Endothelial cell of umbilical vein (primary cell): ENCODE measurements at regions not wholly inside any gene's neighbourhood (a gene's known extent, or its start where the extent isn't known, plus 50 kb on each side); places are given as distances from the start of the nearest gene placed in this dataset.

Experiments
- BruUV-seq: library from RNA; stranded (reverse); fragments of 400-500 nt; replicated peaks from 2 replicates; lab custom pipeline; 2021; lab: Mats Ljungman, UMichigan
- CTCF ChIA-PET: fragments of 300-600, 350-600 bp; sonication (Branson Sonifier 250); formaldehyde crosslinking; loops from one replicate; lab custom pipeline; 2021; ENCODE audit warnings: antibody characterized with exemption, inconsistent platforms; lab: Charles Lee
- POLR2A ChIA-PET: fragments of 300-600, 350-600 bp; sonication (Branson Sonifier 250); formaldehyde crosslinking; loops from one replicate; lab custom pipeline; 2021; ENCODE audit warnings: antibody characterized with exemption, inconsistent platforms; lab: Charles Lee
- DNase-seq: peaks from one replicate; pipeline ENCODE4 v3.0.0-alpha.2; 2011; ENCODE audit warnings: low read depth, low spot score
- FAIRE-seq: peaks from 2 replicates; lab custom pipeline; 2011; peaks lifted over from hg19 to GRCh38; lab: Jason Lieb, UNC
- H2AFZ ChIP-seq: 2 replicates; pipeline ENCODE4 v1.6.0; 2012; ENCODE audit warnings: low read depth, low read length, control low read depth, inconsistent platforms
- H3K27ac ChIP-seq: 2 replicates; pipeline ENCODE4 v1.5.1; 2011; ENCODE audit warnings: low read depth, mild to moderate bottlenecking, control low read depth, low read length, moderate library complexity; ENCODE audit not compliant: insufficient read depth
- H3K27me3 ChIP-seq, 2 experiments: 2 replicates each; pipeline versions ENCODE4 v1.6.0 to v1.6.1; 2011; ENCODE audit warnings: low read length in 2 of 2, mixed read lengths in 1 of 2; ENCODE audit not compliant: control insufficient read depth in 2 of 2, insufficient read depth in 2 of 2
- H3K36me3 ChIP-seq, 2 experiments: 2 replicates in 1 of 2; 3 replicates in 1 of 2; pipeline ENCODE4 v1.5.1; 2011; ENCODE audit warnings: low read length in 2 of 2, mild to moderate bottlenecking in 1 of 2, moderate library complexity in 1 of 2; ENCODE audit not compliant: control insufficient read depth in 2 of 2, insufficient read depth in 2 of 2; ENCODE audit errors: extremely low read depth in 1 of 2
- H3K4me1 ChIP-seq: 3 replicates; pipeline ENCODE4 v1.5.1; 2011; ENCODE audit warnings: mild to moderate bottlenecking, low read length; ENCODE audit not compliant: control insufficient read depth, insufficient read depth; ENCODE audit errors: extremely low read depth
- H3K4me2 ChIP-seq: 2 replicates; pipeline ENCODE4 v1.6.1; 2011; ENCODE audit warnings: low read length, control low read depth, mixed read lengths; ENCODE audit not compliant: insufficient read depth
- H3K4me3 ChIP-seq, 3 experiments: fragments of 200-600 bp in 1 of 3; sonication (generic), shearing (Covaris generic) in 1 of 3; replicated peaks in 1 of 3; 2 replicates each; pipeline ENCODE4 v1.5.1; 2011 to 2016; ENCODE audit warnings: control low read depth in 3 of 3, low read length in 3 of 3, mild to moderate bottlenecking in 2 of 3, inconsistent platforms in 1 of 3, low read depth in 1 of 3, moderate library complexity in 1 of 3; ENCODE audit not compliant: insufficient read depth in 1 of 3
- H3K79me2 ChIP-seq: 2 replicates; pipeline ENCODE4 v1.6.0; 2012; ENCODE audit warnings: low read length, inconsistent platforms; ENCODE audit not compliant: control insufficient read depth, insufficient read depth
- H3K9ac ChIP-seq: replicated peaks from 2 replicates; pipeline ENCODE3; 2011; ENCODE audit warnings: low read length, control low read depth; ENCODE audit not compliant: insufficient read depth; ENCODE audit errors: extremely low read depth
- H3K9me1 ChIP-seq: replicated peaks from 3 replicates; pipeline ENCODE4 v1.6.0; 2011; ENCODE audit warnings: mild to moderate bottlenecking, low read length; ENCODE audit not compliant: control insufficient read depth, insufficient read depth; ENCODE audit errors: extremely low read depth
- H3K9me3 ChIP-seq: replicated peaks from 2 replicates; pipeline ENCODE4 v1.5.1; 2012; ENCODE audit warnings: low read length, inconsistent platforms; ENCODE audit not compliant: control insufficient read depth, insufficient read depth
- H4K20me1 ChIP-seq: replicated peaks from 2 replicates; pipeline ENCODE3; 2011; ENCODE audit warnings: mild to moderate bottlenecking, low read length; ENCODE audit not compliant: control insufficient read depth, insufficient read depth; ENCODE audit errors: extremely low read depth
- CTCF ChIP-seq, 2 donors: IDR thresholded peaks; 1 replicate in 1 of 2; 2 replicates in 1 of 2; pipeline ENCODE4 v1.5.1; 2011; ENCODE audit warnings: low read length in 2 of 2, mild to moderate bottlenecking in 2 of 2, moderate library complexity in 2 of 2, control low read depth in 1 of 2, inconsistent platforms in 1 of 2, low read depth in 1 of 2; ENCODE audit not compliant: insufficient read depth in 1 of 2; ENCODE audit errors: extremely low read depth in 1 of 2
- EZH2 ChIP-seq: IDR thresholded peaks from 2 replicates; pipeline ENCODE4 v1.6.1; 2012; ENCODE audit warnings: borderline replicate concordance, low read depth, mild to moderate bottlenecking, moderate library complexity, low read length, inconsistent platforms; ENCODE audit not compliant: severe bottlenecking
- FOS ChIP-seq: IDR thresholded peaks from 2 replicates; pipeline ENCODE4 v1.6.1; 2011; ENCODE audit warnings: mild to moderate bottlenecking, low read length, moderate library complexity, borderline replicate concordance; ENCODE audit not compliant: insufficient read depth
- GATA2 ChIP-seq: IDR thresholded peaks from 2 replicates; pipeline ENCODE4 v1.7.0; 2011; ENCODE audit warnings: low read depth, mild to moderate bottlenecking, moderate library complexity, mixed read lengths, low read length; ENCODE audit not compliant: insufficient read length, insufficient read depth
- JUN ChIP-seq: IDR thresholded peaks from 2 replicates; pipeline ENCODE4 v1.6.1; 2011; ENCODE audit warnings: borderline replicate concordance, low read depth; ENCODE audit not compliant: insufficient read length, insufficient read depth
- MAX ChIP-seq: IDR thresholded peaks from 2 replicates; pipeline ENCODE4 v1.6.1; 2011; ENCODE audit not compliant: insufficient read depth, insufficient read length
- MYC ChIP-seq: IDR thresholded peaks from one replicate; pipeline ENCODE4 v1.6.1; 2011; ENCODE audit warnings: mild to moderate bottlenecking, low read depth, low read length
- POLR2A ChIP-seq: IDR thresholded peaks from 2 replicates; pipeline ENCODE4 v1.6.1; 2012; ENCODE audit warnings: low read depth, mild to moderate bottlenecking, control low read depth, low read length
- POLR2AphosphoS5 ChIP-seq: IDR thresholded peaks from 2 replicates; pipeline ENCODE4 v1.6.1; 2012; ENCODE audit warnings: low read depth, mild to moderate bottlenecking, control low read depth, low read length, moderate library complexity; ENCODE audit not compliant: insufficient read depth
- dilution Hi-C: fragments of 300-500 bp; cut with MboI; formaldehyde crosslinking; loops from one replicate; pipeline ENCODE4 v1.15.0; 2019; ENCODE audit warnings: low sequenced_read_pairs; ENCODE audit not compliant: extremely low pct_ligation_motif_present
- intact Hi-C: fragments of 100-400 bp; cut with micrococcal nuclease; formaldehyde crosslinking; loops from one replicate; pipeline ENCODE4 v1.10.0; 2022

GRCh38 chr12:60872850-60873713 is 1277.3 kb downstream of the SLC16A7 start:
- Histone ChIP-seq H3K4me1 (no peaks in the 10 kb centered on the region), H3K9ac (no peak overlapping the region), H3K4me3 (no peak overlapping the region), H2AFZ (no peak overlapping the region), H3K36me3 (no peaks in the 10 kb centered on the region), H3K9me3 (no peaks in the 10 kb centered on the region), H3K27ac (no peak overlapping the region), H4K20me1 (no peaks in the 10 kb centered on the region), H3K9me1 (no peaks in the 10 kb centered on the region), H3K79me2 (no peaks in the 10 kb centered on the region), H3K4me2 (no peak overlapping the region), H3K27me3 (no peaks in the 10 kb centered on the region)
- TF ChIP-seq JUN (no peak), FOS (no peak), POLR2A (no peak), POLR2AphosphoS5 (no peak), EZH2 (no peak), GATA2 (no peak), MAX (no peak), MYC (no peak), CTCF (IDR thresholded peaks at IDR 0.05; ENCODE audit: extremely low read depth in 1 of 2, insufficient read depth in 1 of 2, low read depth in 1 of 2, low read length in 2 of 2) (no peak)
- DNase-seq (no peak), FAIRE-seq (no peak)
- dilution Hi-C loops = no loop called here
- POLR2A ChIA-PET = no interaction called here
- CTCF ChIA-PET = interaction anchor here (0.6 kb wide), 1 partner anchor 829 kb away, joined by 3 read pairs; no protein-coding TSS in a partner anchor
- no TSS peak for BruUV-seq
- intact Hi-C loops = no loop called here
